ENCODE measurements at regions not wholly inside any gene's neighbourhood (a gene's known extent, or its start where the extent isn't known, plus 50 kb on each side); places are given as distances from the start of the nearest gene placed in this dataset.
"Not testable (repeated sequence)": the region's sequence is repeated elsewhere in the genome, so short reads cannot be mapped to it uniquely, and the experiment has no call there.

- no peak for DNase-seq
Measured at GRCh38 chr13:80840316-80840976, 499.5 kb upstream of the SPRY2 start.

- no peak for DNase-seq
Measured at GRCh38 chr13:80835902-80836301, 495.0 kb upstream of the SPRY2 start.

- DNase-seq: no peak
Measured at GRCh38 chr13:80830431-80830830, 489.5 kb upstream of the SPRY2 start.

- no peak for DNase-seq
Measured at GRCh38 chr13:80828759-80829158, 487.8 kb upstream of the SPRY2 start.

- DNase-seq: no peak
Measured at GRCh38 chr13:80825276-80825675, 484.4 kb upstream of the SPRY2 start.

- DNase-seq: no peak
Measured at GRCh38 chr13:80824229-80824628, 483.3 kb upstream of the SPRY2 start.

GRCh38 chr13:80823472-80823871 is 482.5 kb upstream of the SPRY2 start:
- DNase-seq: no peak

- no peak for DNase-seq
Measured at GRCh38 chr13:80821466-80821865, 480.5 kb upstream of the SPRY2 start.

GRCh38 chr13:80817979-80818378 is 477.1 kb upstream of the SPRY2 start:
- DNase-seq: no peak

GRCh38 chr13:80814541-80814940 is 473.6 kb upstream of the SPRY2 start:
- DNase-seq: no peak

- DNase-seq: not testable (repeated sequence)
Measured at GRCh38 chr13:80810294-80810693, 469.4 kb upstream of the SPRY2 start.

- DNase-seq: no peak
Measured at GRCh38 chr13:80802946-80803345, 462.0 kb upstream of the SPRY2 start.

GRCh38 chr13:80798576-80799133 is 457.7 kb upstream of the SPRY2 start:
- DNase-seq: no peak

- no peak for DNase-seq
Measured at GRCh38 chr13:80787604-80788003, 446.7 kb upstream of the SPRY2 start.

GRCh38 chr13:80783926-80784565 is 443.1 kb upstream of the SPRY2 start:
- DNase-seq: no peak

- no peak for DNase-seq
Measured at GRCh38 chr13:80782441-80782840, 441.5 kb upstream of the SPRY2 start.

- no peak for DNase-seq
Measured at GRCh38 chr13:80778297-80778696, 437.4 kb upstream of the SPRY2 start.

- DNase-seq: no peak
Measured at GRCh38 chr13:80757694-80758093, 416.8 kb upstream of the SPRY2 start.

GRCh38 chr13:80755910-80756309 is 415.0 kb upstream of the SPRY2 start:
- no peak for DNase-seq

- no peak for DNase-seq
Measured at GRCh38 chr13:80754441-80754840, 413.5 kb upstream of the SPRY2 start.

GRCh38 chr13:80753866-80754265 is 412.9 kb upstream of the SPRY2 start:
- no peak for DNase-seq

GRCh38 chr13:80751854-80752253 is 410.9 kb upstream of the SPRY2 start:
- no peak for DNase-seq

- DNase-seq: no peak
Measured at GRCh38 chr13:80744147-80744914, 403.4 kb upstream of the SPRY2 start.

GRCh38 chr13:80742033-80742432 is 401.1 kb upstream of the SPRY2 start:
- DNase-seq: no peak
